ENCODE measurements at regions not wholly inside any gene's neighbourhood (a gene's known extent, or its start where the extent isn't known, plus 50 kb on each side); places are given as distances from the start of the nearest gene placed in this dataset.
"Not testable (repeated sequence)": the region's sequence is repeated elsewhere in the genome, so short reads cannot be mapped to it uniquely, and the experiment has no call there.

- not testable (repeated sequence) for TF ChIP-seq CTCF (conservative IDR thresholded peaks at IDR 0.05; ENCODE audit: low read depth, low read length); EZH2 (IDR thresholded peaks at IDR 0.05; ENCODE audit: borderline replicate concordance, low read depth, low read length, poor library complexity, severe bottlenecking)
These were observed 431.6 kb upstream of the ID2 start for GRCh38 chr2:8250290-8250689.
